BE2C (cell line): ENCODE measurements at regions not wholly inside any gene's neighbourhood (a gene's known extent, or its start where the extent isn't known, plus 50 kb on each side); places are given as distances from the start of the nearest gene placed in this dataset.
"Not testable (repeated sequence)": the region's sequence is repeated elsewhere in the genome, so short reads cannot be mapped to it uniquely, and the experiment has no call there.

Experiments
- DNase-seq: peaks from one replicate; pipeline ENCODE4 v3.0.0-alpha.2; 2020
- H3K27me3 ChIP-seq: fragments of 250-450 bp; sonication (Bioruptor Pico); 2 replicates; pipeline ENCODE4 v1.5.1; 2020; ENCODE audit warnings: mild to moderate bottlenecking
- H3K36me3 ChIP-seq: fragments of 250-450 bp; sonication (Bioruptor Pico); 2 replicates; pipeline ENCODE4 v1.5.1; 2020; ENCODE audit warnings: mild to moderate bottlenecking
- H3K4me1 ChIP-seq: fragments of 250-450 bp; sonication (Bioruptor Pico); 2 replicates; pipeline ENCODE4 v1.5.1; 2020
- H3K4me3 ChIP-seq: 2 replicates; pipeline ENCODE4 v1.5.1; 2011; ENCODE audit warnings: low read depth, low read length
- H3K9me3 ChIP-seq: fragments of 250-450 bp; sonication (Bioruptor Pico); 2 replicates; pipeline ENCODE4 v1.5.1; 2020
- CTCF ChIP-seq: IDR thresholded peaks from 2 replicates; pipeline ENCODE4 v1.5.1; 2012; ENCODE audit warnings: mild to moderate bottlenecking, low read depth, low read length

- H3K36me3 ChIP-seq, result no peaks in the 10 kb centered on the region
- DNase-seq, result no peak
- no peak overlapping the region for H3K4me3 ChIP-seq
Measured at GRCh38 chr5:12616093-12616492, 711.8 kb upstream of the CTNND2 start.

GRCh38 chr5:12615141-12615820 is 711.0 kb upstream of the CTNND2 start:
- Histone ChIP-seq H3K9me3 (no peaks in the 10 kb centered on the region), H3K4me3 (no peak overlapping the region), H3K36me3 (no peaks in the 10 kb centered on the region), H3K4me1 (no peaks in the 10 kb centered on the region), H3K27me3 (no peaks in the 10 kb centered on the region)
- TF ChIP-seq CTCF, result no peak
- no peak for DNase-seq

More at GRCh38 chr5:12616093-12616492, 711.8 kb upstream of the CTNND2 start:
- no peak for TF ChIP-seq CTCF
- no peaks in the 10 kb centered on the region for H3K9me3 ChIP-seq
- H3K27me3 ChIP-seq, result no peaks in the 10 kb centered on the region
- no peaks in the 10 kb centered on the region for H3K4me1 ChIP-seq

- no peaks in the 10 kb centered on the region for H3K9me3 ChIP-seq
- H3K36me3 ChIP-seq, result no peaks in the 10 kb centered on the region
- no peaks in the 10 kb centered on the region for H3K27me3 ChIP-seq
- no peak overlapping the region for H3K4me3 ChIP-seq
- no peak for DNase-seq
- no peak for TF ChIP-seq CTCF
- no peaks in the 10 kb centered on the region for H3K4me1 ChIP-seq
Measured at GRCh38 chr5:12614608-12615007, 710.4 kb upstream of the CTNND2 start.

- DNase-seq, result no peak
- Histone ChIP-seq H3K27me3 (no peaks in the 10 kb centered on the region), H3K4me3 (no peak overlapping the region), H3K36me3 (no peaks in the 10 kb centered on the region), H3K4me1 (no peaks in the 10 kb centered on the region), H3K9me3 (no peaks in the 10 kb centered on the region)
- no peak for TF ChIP-seq CTCF
Measured at GRCh38 chr5:12611132-12611531, 706.9 kb upstream of the CTNND2 start.

- not testable (repeated sequence) for DNase-seq, H3K4me1 ChIP-seq, H3K36me3 ChIP-seq, H3K4me3 ChIP-seq, H3K27me3 ChIP-seq, H3K9me3 ChIP-seq
Measured at GRCh38 chr5:12607817-12608216, 703.6 kb upstream of the CTNND2 start.

GRCh38 chr5:12592228-12592627 is 688.0 kb upstream of the CTNND2 start:
- DNase-seq, result no peak

More at GRCh38 chr5:12592228-12592627, 688.0 kb upstream of the CTNND2 start:
- H3K36me3 ChIP-seq, result no peaks in the 10 kb centered on the region
- no peaks in the 10 kb centered on the region for H3K4me1 ChIP-seq
- H3K27me3 ChIP-seq, result no peaks in the 10 kb centered on the region
- no peak for TF ChIP-seq CTCF
- H3K9me3 ChIP-seq, result no peaks in the 10 kb centered on the region
- H3K4me3 ChIP-seq, result no peak overlapping the region
